ENCODE measurements at regions not wholly inside any gene's neighbourhood (a gene's known extent, or its start where the extent isn't known, plus 50 kb on each side); places are given as distances from the start of the nearest gene placed in this dataset.

- Histone ChIP-seq H3K4me3 (no peak overlapping the region), H3K9ac (ENCODE audit: control insufficient read depth, insufficient read depth, low read length) (no peak overlapping the region), H2AFZ (ENCODE audit: control insufficient read depth, low read depth, low read length) (no peak overlapping the region), H3K27me3 (replicated peaks in 1 of 2; ENCODE audit: control insufficient read depth in 2 of 2, insufficient read depth in 2 of 2, low read length in 1 of 2) (no peaks in the 10 kb centered on the region), H3K27ac (ENCODE audit: control insufficient read depth, insufficient read depth) (no peak overlapping the region), H3K9me3 (replicated peaks; ENCODE audit: control insufficient read depth, insufficient read depth, low read length) (no peaks in the 10 kb centered on the region), H4K20me1 (ENCODE audit: control insufficient read depth, insufficient read depth) (no peaks in the 10 kb centered on the region), H3K4me2 (ENCODE audit: control insufficient read depth, insufficient read depth) (no peak overlapping the region), H3K4me1 (ENCODE audit: control insufficient read depth, insufficient read depth, low read length) (no peaks in the 10 kb centered on the region), H3K36me3 (ENCODE audit: control insufficient read depth in 2 of 2, insufficient read depth in 2 of 2, low read length in 1 of 2) (no peaks in the 10 kb centered on the region), H3K79me2 (ENCODE audit: control insufficient read depth, insufficient read depth, low read length) (no peaks in the 10 kb centered on the region)
- RAD21 ChIA-PET (ENCODE audit: unreplicated experiment) = no interaction called here
- TF ChIP-seq MAX (IDR thresholded peaks at IDR 0.05; ENCODE audit: low read depth, low read length) (no peak), E2F8 (IDR thresholded peaks at IDR 0.05; ENCODE audit: low read depth, partially characterized antibody) (no peak), EED (IDR thresholded peaks at IDR 0.05; ENCODE audit: low read depth) (no peak), EP300 (IDR thresholded peaks at IDR 0.05; ENCODE audit: borderline replicate concordance in 1 of 2, control insufficient read depth in 1 of 2, low read depth in 2 of 2, low read length in 2 of 2) (no peak), USF1 (IDR thresholded peaks at IDR 0.05; ENCODE audit: borderline replicate concordance, extremely low read length, insufficient read depth, low read depth, low read length) (no peak), DPF2 (IDR thresholded peaks at IDR 0.05) (no peak), RCOR1 (conservative IDR thresholded peaks at IDR 0.05; ENCODE audit: low read depth, low read length) (no peak), MXI1 (IDR thresholded peaks at IDR 0.05; ENCODE audit: low read depth, low read length) (no peak), CREM (IDR thresholded peaks at IDR 0.05; ENCODE audit: low read depth) (no peak), E4F1 (IDR thresholded peaks at IDR 0.05; ENCODE audit: borderline replicate concordance, partially characterized antibody) (no peak), HSF1 (IDR thresholded peaks at IDR 0.05; ENCODE audit: low read depth, low read length) (no peak)
- in situ Hi-C loops (cut with MboI) (no loop called here), intact Hi-C loops (cut with micrococcal nuclease; ENCODE audit: unreplicated experiment) (no loop called here)
- CTCF ChIA-PET = no interaction called here
- POLR2A ChIA-PET = interaction anchor here (1.0 kb wide), 1 partner anchor 83 kb away, joined by 3 read pairs; no protein-coding TSS in a partner anchor
- no peak for DNase-seq (ENCODE audit: low read depth, low spot score)
- no peak for ATAC-seq
- no TSS peak for BruUV-seq (replicated peaks)
- SMC1A ChIA-PET (ENCODE audit: uncharacterized antibody, unreplicated experiment) = no interaction called here
- no peak for FAIRE-seq
These were observed 455.4 kb downstream of the EBF1 start for GRCh38 chr5:158644301-158644700.
